Right ventricle myocardium inferior (tissue), 1 donor: ENCODE measurements at regions not wholly inside any gene's neighbourhood (a gene's known extent, or its start where the extent isn't known, plus 50 kb on each side); places are given as distances from the start of the nearest gene placed in this dataset.
"Not testable (repeated sequence)": the region's sequence is repeated elsewhere in the genome, so short reads cannot be mapped to it uniquely, and the experiment has no call there.

ENCODE experiments used
- ATAC-seq: fragments of 200-7000 bp; cut with Tn5 transposase; one replicate; pipeline ENCODE4 v1.9.1; 2020; ENCODE audit warnings: mild to moderate bottlenecking, moderate library complexity
- DNase-seq: peaks from one replicate; pipeline ENCODE4 v3.0.0; 2021; ENCODE audit errors: missing footprints
- intact Hi-C: fragments of 100-400 bp; cut with DNase I; formaldehyde crosslinking; loops from one replicate; pipeline ENCODE4 v1.11.0; 2022
- donor health status: DM: no; HTN: yes; CAD: no; lungs with severe emphysema.

- DNase-seq (no peak), ATAC-seq (no peak)
- intact Hi-C loops = loop anchor here (5.0 to 10.0 kb wide), 2 partner anchors 34 to 242 kb away; no protein-coding TSS in a partner anchor
Measured at GRCh38 chr7:81186691-81187090, 267.8 kb upstream of the SEMA3C start.

- DNase-seq = no peak
- ATAC-seq = no peak
- intact Hi-C loops = loop anchor here (5.0 to 10.0 kb wide), 2 partner anchors 33 to 240 kb away; no protein-coding TSS in a partner anchor
Measured at GRCh38 chr7:81185072-81185471, 266.2 kb upstream of the SEMA3C start.

- peak; percentile 86 for ATAC-seq
- DNase-seq = no peak
- intact Hi-C loops = loop anchor here (10.0 kb wide), 1 partner anchor 239 kb away; no protein-coding TSS in a partner anchor
Measured at GRCh38 chr7:81183326-81183725, 264.5 kb upstream of the SEMA3C start.

DNA sequence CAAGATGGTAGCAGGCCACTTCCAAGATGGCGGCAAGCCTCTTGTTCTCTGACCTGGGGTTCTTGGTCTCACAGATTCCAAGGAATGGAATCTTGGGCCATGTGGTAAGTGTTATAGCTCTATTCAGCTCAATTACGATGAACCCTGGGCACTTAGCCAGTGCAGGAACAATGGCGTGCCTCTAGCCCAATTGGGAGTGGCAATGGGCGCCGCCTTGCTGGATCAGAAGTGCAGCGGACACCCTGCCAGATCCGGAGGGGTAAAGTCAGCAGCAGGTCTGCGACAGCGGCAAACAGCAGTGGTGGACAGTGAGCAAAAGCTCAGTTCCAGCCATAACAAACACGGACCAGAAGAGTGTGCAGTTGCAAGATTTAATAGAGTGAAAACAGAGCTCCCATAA, 263.2 kb upstream of the SEMA3C start:
- not testable (repeated sequence) for ATAC-seq, DNase-seq
- intact Hi-C loops = loop anchor here (10.0 kb wide), 1 partner anchor 237 kb away; no protein-coding TSS in a partner anchor

DNA sequence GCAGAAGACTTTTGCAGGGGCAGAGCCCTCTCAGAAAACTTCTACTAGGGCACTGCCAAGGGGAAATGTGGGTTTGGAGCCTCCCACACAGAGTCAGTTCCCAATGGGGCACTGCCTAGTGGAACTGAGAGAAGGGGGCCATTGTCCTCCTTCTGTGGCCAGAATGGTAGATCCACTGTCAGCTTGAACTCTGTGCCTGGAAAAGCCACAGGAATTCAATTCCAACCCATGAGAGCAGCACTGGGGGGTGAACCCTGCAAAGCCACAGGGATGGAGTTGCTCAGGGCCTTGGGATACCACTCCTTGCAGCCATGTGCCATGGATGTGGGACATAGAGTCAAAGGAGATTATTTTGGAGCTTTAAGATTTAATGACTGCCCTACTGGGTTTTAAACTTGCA, 262.2 kb upstream of the SEMA3C start:
- intact Hi-C loops = loop anchor here (10.0 kb wide), 1 partner anchor 236 kb away; no protein-coding TSS in a partner anchor
- no peak for ATAC-seq
- DNase-seq = no peak

DNA sequence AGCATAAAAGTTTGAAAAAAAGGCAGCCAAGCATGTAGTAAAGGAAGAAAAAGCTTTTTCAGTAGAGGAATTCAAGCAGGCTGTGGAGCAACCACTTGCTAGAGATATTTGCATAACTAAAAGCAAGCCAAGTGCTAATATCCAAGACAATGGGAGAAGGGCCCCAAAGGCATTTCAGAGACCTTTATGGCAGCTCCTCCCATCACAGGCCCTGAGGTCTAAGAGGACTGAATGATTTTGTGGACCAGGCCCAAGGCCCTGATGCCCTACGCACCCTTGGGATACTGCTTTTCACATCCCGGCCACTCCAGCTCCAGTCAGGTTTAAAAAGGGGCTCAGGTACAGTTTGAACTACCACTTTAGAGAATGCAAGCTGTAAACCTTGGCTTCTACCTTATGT, 261.7 kb upstream of the SEMA3C start:
- ATAC-seq (no peak), DNase-seq (no peak)
- intact Hi-C loops = loop anchor here (10.0 kb wide), 1 partner anchor 236 kb away; no protein-coding TSS in a partner anchor

GRCh38 chr7:81175275-81175940, 256.6 kb upstream of the SEMA3C start:
- ATAC-seq (no peak), DNase-seq (no peak)
- intact Hi-C loops = no loop called here

DNA sequence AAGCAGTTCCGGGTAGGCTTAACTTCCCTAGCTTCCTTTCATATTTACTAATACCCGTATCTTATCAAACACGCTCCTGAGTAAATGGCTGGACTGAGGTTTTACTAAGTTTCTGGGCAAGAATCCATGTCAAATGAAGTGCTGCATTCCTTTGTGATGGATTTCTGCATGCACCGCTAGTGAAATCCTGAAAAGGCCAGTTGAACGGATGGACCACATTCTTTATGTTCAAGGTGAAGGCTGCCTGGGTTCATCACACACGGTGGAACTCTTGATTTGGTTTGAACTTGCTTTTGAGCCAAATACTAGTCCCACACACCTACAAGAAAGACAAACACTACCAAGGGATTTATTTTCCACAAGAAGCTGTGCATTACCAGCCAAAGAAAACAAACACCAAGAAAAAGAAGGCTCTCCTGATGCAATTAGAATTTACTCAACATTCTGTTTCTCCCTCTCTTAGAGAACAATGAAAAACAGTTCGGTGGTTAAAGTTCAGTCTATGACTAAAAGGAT, 255.0 kb upstream of the SEMA3C start:
- intact Hi-C loops = no loop called here
- DNase-seq (no peak), ATAC-seq (peak; percentile 16)

GRCh38 chr7:81170291-81170690, 251.4 kb upstream of the SEMA3C start:
- no peak for DNase-seq
- intact Hi-C loops = no loop called here
- no peak for ATAC-seq

- intact Hi-C loops = no loop called here
Measured at GRCh38 chr7:81167934-81168333, 249.1 kb upstream of the SEMA3C start.

DNA sequence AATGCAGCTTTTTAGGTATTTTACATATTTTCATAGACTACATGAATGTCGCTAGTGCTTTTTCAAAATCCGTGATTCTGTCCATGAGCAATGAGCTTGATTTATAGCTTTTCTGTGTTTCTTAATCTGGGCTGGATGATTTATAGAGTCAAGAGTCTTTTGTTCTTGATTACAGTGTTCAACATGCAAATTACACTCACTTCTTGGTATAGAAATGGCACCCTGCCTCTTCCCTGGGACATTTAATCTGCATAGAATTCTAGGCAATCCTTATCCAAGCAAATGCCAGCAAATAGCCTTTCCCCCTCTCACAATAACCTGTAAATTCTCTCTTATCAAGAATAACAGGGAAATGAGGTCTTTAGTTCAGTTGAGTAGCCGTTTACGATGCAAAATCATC, 246.2 kb upstream of the SEMA3C start:
- intact Hi-C loops = no loop called here
- ATAC-seq = no peak
- no peak for DNase-seq

More at GRCh38 chr7:81167934-81168333, 249.1 kb upstream of the SEMA3C start:
- DNase-seq (no peak), ATAC-seq (no peak)

- intact Hi-C loops = no loop called here
- DNase-seq = no peak
- no peak for ATAC-seq
Measured at GRCh38 chr7:81162771-81163525, 244.1 kb upstream of the SEMA3C start.

GRCh38 chr7:81162234-81162633, 243.4 kb upstream of the SEMA3C start:
- DNase-seq = no peak
- ATAC-seq = no peak

DNA sequence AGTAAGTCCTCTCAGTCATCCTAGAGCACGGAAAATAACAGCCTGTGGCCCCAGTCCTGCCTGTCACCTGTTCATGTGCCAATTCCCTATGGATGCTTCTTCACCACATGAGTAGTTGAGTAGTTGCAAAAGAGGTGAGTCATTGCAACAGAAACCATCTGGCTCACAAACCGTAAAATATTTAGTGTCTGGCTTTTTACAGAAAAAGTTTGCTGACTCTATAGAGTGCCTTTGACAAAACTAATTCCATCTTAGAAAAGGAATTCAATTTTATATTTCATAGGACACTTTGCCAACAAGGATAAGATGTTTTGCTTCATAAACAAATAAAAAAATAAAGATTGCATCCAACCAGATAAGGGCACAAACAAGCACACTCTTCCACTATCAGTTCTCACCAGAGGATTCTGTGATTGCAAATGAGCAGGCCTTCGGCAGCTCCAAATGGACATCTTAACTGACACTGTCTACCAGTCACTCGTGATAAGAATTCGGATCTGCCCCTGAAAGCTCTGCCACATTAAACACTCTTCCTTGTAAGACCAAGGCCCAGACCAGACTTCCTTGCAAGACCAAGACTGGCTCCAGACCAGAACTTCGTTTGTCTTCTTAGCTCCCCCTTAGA, 242.7 kb upstream of the SEMA3C start:
- DNase-seq = no peak
- ATAC-seq = peak; percentile 39
- intact Hi-C loops = no loop called here

More at GRCh38 chr7:81162234-81162633, 243.4 kb upstream of the SEMA3C start:
- intact Hi-C loops = no loop called here

DNA sequence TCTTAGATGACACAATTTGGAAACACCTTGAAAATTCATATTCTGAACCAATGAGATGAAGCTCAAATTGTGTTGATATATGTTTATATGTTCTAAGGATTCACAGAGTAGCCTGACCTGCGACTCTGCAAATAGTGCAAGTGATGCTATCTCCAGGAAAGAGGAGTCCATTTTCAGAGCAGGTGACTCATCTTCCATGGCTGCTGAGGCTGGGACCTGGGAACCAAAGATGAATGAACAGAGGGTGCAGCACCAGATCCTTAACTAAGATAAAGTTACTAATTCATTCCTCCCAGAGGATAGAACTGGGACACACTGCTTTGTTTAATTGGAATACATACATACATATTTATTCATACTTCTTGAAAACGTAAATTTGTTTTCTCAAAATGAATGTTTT, 240.6 kb upstream of the SEMA3C start:
- intact Hi-C loops = no loop called here
- ATAC-seq (no peak), DNase-seq (no peak)

DNA sequence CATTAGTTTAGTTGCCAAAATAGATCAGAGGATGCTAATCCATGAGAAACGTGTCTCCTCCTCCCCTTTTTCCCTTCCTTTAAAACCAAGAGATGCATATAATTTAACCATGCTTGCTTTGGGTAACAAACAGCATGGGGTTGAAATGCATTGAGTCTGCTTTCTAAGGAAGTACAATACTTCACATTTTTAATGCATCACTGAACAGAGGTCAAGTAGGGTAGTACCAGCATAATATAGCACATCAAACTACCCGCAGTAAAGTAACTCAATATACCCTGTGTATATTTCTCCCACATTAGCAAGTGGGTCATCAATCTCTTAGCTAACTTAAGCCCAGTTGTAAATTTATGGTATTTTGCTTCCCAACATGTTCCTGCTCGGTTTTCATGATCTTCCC, 239.3 kb upstream of the SEMA3C start:
- ATAC-seq = no peak
- intact Hi-C loops = no loop called here
- DNase-seq = no peak

GRCh38 chr7:81155654-81156373, 237.0 kb upstream of the SEMA3C start:
- intact Hi-C loops = no loop called here
- ATAC-seq (no peak), DNase-seq (no peak)

- intact Hi-C loops = loop anchor here (5.0 kb wide), 1 partner anchor 33 kb away; no protein-coding TSS in a partner anchor
- DNase-seq (no peak), ATAC-seq (no peak)
Measured at GRCh38 chr7:81154565-81154964, 235.7 kb upstream of the SEMA3C start.

DNA sequence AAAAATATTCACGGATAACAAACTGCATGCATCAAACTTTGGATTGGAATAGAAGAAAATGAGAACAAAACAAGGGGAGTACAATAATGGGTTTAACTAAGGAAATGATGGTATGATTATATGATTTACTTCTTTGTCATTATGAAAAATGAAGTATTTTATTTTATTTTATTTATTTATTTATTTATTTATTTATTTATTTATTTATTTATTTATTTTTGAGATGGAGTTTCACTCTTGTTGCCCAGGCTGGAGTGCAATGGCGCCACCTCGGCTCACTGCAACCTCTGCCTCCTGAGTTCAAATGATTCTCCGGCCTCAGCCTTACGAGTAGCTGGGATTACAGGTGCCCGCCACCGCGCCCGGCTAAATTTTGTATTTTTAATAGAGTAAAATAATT, 234.1 kb upstream of the SEMA3C start:
- ATAC-seq, DNase-seq: not testable (repeated sequence)
- intact Hi-C loops = loop anchor here (5.0 kb wide), 1 partner anchor 34 kb away; no protein-coding TSS in a partner anchor
